ENCODE measurements at regions not wholly inside any gene's neighbourhood (a gene's known extent, or its start where the extent isn't known, plus 50 kb on each side); places are given as distances from the start of the nearest gene placed in this dataset.

GRCh38 chr18:68072744-68073143, 556.2 kb upstream of the DSEL start:
- WGBS, 2 donors (ENCODE audit: low coverage in 1 of 2) = 85% methylated on average over 7 of the region's 7 CpGs; no CpG with 5 or more reads in 1 of the 2 donors
- H3K36me3 ChIP-seq = no peaks in the 10 kb centered on the region
- H3K27me3 ChIP-seq = no peaks in the 10 kb centered on the region
- H3K4me1 ChIP-seq = no peaks in the 10 kb centered on the region
- intact Hi-C loops (cut with DNase I; ENCODE audit: low total_unique reads) (no loop called here), in situ Hi-C loops (cut with MboI; ENCODE audit: low pct_ligation_motif_present in 1 of 4, low pct_unique_long_range_greater_than_20kb in 1 of 4, low sequenced_read_pairs in 3 of 4) (no loop called here)
- no peak for DNase-seq
- no peaks in the 10 kb centered on the region for H3K9me3 ChIP-seq
- H3K4me3 ChIP-seq = no peak overlapping the region
- H3K27ac ChIP-seq = no peak overlapping the region
- no peak for TF ChIP-seq EP300 (IDR thresholded peaks at IDR 0.05; ENCODE audit: low read depth)
- TF ChIP-seq POLR2AphosphoS5 (IDR thresholded peaks at IDR 0.05) = no peak
- no peak for TF ChIP-seq POLR2A (IDR thresholded peaks at IDR 0.05)
- TF ChIP-seq CTCF (IDR thresholded peaks at IDR 0.05) = no peak

- intact Hi-C loops (cut with DNase I; ENCODE audit: low total_unique reads) (no loop called here), in situ Hi-C loops (cut with MboI; ENCODE audit: low pct_ligation_motif_present in 1 of 4, low pct_unique_long_range_greater_than_20kb in 1 of 4, low sequenced_read_pairs in 3 of 4) (no loop called here)
- H3K27ac ChIP-seq = no peak overlapping the region
- 83 to 86% methylated on average over 1 of the region's 1 CpG for WGBS, 2 donors (ENCODE audit: low coverage in 1 of 2)
- no peak overlapping the region for H3K4me3 ChIP-seq
- H3K9me3 ChIP-seq = peaks cover 2 to 3% of the 10 kb centered on the region in 2 donors
- H3K36me3 ChIP-seq = no peaks in the 10 kb centered on the region
- no peaks in the 10 kb centered on the region for H3K27me3 ChIP-seq
- TF ChIP-seq EP300 (IDR thresholded peaks at IDR 0.05; ENCODE audit: low read depth) (no peak), POLR2A (IDR thresholded peaks at IDR 0.05) (no peak), POLR2AphosphoS5 (IDR thresholded peaks at IDR 0.05) (no peak), CTCF (IDR thresholded peaks at IDR 0.05) (no peak)
- no peak for DNase-seq
- no peaks in the 10 kb centered on the region for H3K4me1 ChIP-seq
These were observed 544.4 kb upstream of the DSEL start for GRCh38 chr18:68060871-68061270.

GRCh38 chr18:68056936-68057335, 540.4 kb upstream of the DSEL start:
- no peaks in the 10 kb centered on the region for H3K36me3 ChIP-seq
- in situ Hi-C loops (cut with MboI; ENCODE audit: low pct_ligation_motif_present in 1 of 4, low pct_unique_long_range_greater_than_20kb in 1 of 4, low sequenced_read_pairs in 3 of 4) (no loop called here), intact Hi-C loops (cut with DNase I; ENCODE audit: low total_unique reads) (no loop called here)
- no peaks in the 10 kb centered on the region for H3K27me3 ChIP-seq
- H3K27ac ChIP-seq = no peak overlapping the region
- H3K4me1 ChIP-seq = no peaks in the 10 kb centered on the region
- WGBS, 2 donors (ENCODE audit: low coverage in 1 of 2) = 75 to 76% methylated on average over 4 of the region's 4 CpGs
- no peak for DNase-seq
- H3K4me3 ChIP-seq = no peak overlapping the region
- H3K9me3 ChIP-seq = no peaks in the 10 kb centered on the region
- TF ChIP-seq POLR2A (IDR thresholded peaks at IDR 0.05) (no peak), EP300 (IDR thresholded peaks at IDR 0.05; ENCODE audit: low read depth) (no peak), CTCF (IDR thresholded peaks at IDR 0.05) (no peak), POLR2AphosphoS5 (IDR thresholded peaks at IDR 0.05) (no peak)

GRCh38 chr18:68054669-68055068, 538.1 kb upstream of the DSEL start:
- 14 to 41% methylated on average over 1 of the region's 1 CpG for WGBS, 2 donors (ENCODE audit: low coverage in 1 of 2)
- TF ChIP-seq POLR2AphosphoS5 (IDR thresholded peaks at IDR 0.05) (no peak), POLR2A (IDR thresholded peaks at IDR 0.05) (no peak), CTCF (IDR thresholded peaks at IDR 0.05) (no peak), EP300 (IDR thresholded peaks at IDR 0.05; ENCODE audit: low read depth) (no peak)
- Histone ChIP-seq H3K9me3 (no peaks in the 10 kb centered on the region), H3K4me1 (no peaks in the 10 kb centered on the region), H3K27ac (no peak overlapping the region), H3K4me3 (no peak overlapping the region), H3K36me3 (no peaks in the 10 kb centered on the region), H3K27me3 (no peaks in the 10 kb centered on the region)
- intact Hi-C loops (cut with DNase I; ENCODE audit: low total_unique reads) = no loop called here
- no peak for DNase-seq
- in situ Hi-C loops (cut with MboI; ENCODE audit: low pct_ligation_motif_present in 1 of 4, low pct_unique_long_range_greater_than_20kb in 1 of 4, low sequenced_read_pairs in 3 of 4) = no loop called here
